Activated naive CD4-positive, alpha-beta T cell (primary cell): ENCODE measurements at regions not wholly inside any gene's neighbourhood (a gene's known extent, or its start where the extent isn't known, plus 50 kb on each side); places are given as distances from the start of the nearest gene placed in this dataset.
"Not testable (repeated sequence)": the region's sequence is repeated elsewhere in the genome, so short reads cannot be mapped to it uniquely, and the experiment has no call there.

Experiments used
- DNase-seq, 4 experiments: peaks; one replicate each; lab custom pipeline; 2025; lab: John Stamatoyannopoulos, UW

GRCh38 chr2:54065411-54065810, 50.0 kb upstream of the ACYP2 start:
- DNase-seq = no peak

DNA sequence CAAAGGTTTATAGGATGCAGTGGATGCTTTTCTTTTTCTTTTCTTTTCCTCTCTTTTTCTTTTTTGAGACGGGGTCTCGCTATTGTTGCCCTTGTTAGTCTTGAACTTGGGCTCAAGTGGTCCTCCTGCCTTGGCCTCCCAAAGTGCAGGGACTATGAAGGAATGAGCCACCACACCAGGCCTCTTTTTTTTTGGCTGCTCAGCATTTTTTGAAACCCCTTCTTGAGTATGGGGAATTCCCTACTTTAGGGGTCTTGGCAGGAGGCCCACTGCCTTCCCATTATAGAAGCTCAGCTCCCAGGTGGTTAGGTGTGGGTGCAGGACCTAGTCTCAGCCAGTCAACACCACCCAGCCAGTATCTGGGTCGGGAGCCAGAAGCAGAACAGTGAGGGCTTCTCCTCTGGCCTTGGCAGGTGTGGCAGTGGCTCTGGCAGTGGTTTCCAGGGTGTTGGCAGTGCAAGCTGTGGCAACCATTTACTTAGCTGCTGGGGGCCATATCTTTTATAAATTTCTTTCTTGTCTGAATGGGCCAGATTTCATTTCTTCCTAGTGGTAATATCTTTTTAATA, 51.4 kb upstream of the ACYP2 start:
- DNase-seq = no peak

DNA sequence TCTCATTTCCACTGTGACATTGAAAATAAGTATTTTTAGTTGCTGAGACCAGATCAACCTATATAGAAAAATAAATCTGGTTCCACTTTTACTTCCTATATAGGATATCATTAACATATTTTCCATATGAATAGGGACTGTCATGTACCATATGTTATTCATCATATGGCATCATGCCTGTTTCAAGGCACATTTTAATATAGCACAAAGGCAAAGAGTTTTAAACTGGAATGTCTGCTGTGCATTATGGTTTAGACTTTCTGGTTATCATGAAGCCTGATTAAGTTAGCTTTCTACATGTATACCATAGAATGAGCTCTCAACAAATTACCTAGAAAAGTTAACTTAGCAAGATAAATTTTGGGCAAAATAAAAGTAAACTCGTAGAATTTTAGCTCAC, 53.0 kb upstream of the ACYP2 start:
- DNase-seq = no peak

GRCh38 chr2:54061272-54061671, 54.1 kb upstream of the ACYP2 start:
- no peak for DNase-seq

GRCh38 chr2:54059986-54060385, 55.4 kb upstream of the ACYP2 start:
- no peak for DNase-seq

GRCh38 chr2:54059504-54059903, 55.9 kb upstream of the ACYP2 start:
- no peak for DNase-seq

GRCh38 chr2:54058449-54058848, 57.0 kb upstream of the ACYP2 start:
- no peak for DNase-seq

GRCh38 chr2:54054774-54055173, 60.6 kb upstream of the ACYP2 start:
- DNase-seq = no peak

DNA sequence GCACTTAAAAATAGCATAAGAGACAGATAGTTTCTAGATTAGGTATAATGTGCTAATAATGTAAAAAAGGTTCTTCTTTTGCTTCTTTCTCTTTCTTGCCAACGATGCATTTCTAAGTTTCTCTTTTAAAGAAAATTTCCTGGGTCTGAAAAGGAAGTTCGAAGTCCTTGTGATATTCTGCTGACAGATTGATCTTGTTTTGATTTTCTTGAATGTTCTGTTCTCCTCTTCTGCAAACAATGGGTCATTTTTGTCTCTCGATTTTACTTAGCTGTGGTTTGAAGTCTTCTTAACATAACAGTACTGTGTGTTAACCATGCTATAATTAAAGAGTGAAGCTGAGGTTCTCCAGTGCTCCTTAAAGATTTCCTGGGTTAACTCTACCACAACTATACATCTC, 61.1 kb upstream of the ACYP2 start:
- DNase-seq = no peak

GRCh38 chr2:54053830-54054229, 61.6 kb upstream of the ACYP2 start:
- no peak for DNase-seq

GRCh38 chr2:54052825-54053718, 62.3 kb upstream of the ACYP2 start:
- no peak for DNase-seq

DNA sequence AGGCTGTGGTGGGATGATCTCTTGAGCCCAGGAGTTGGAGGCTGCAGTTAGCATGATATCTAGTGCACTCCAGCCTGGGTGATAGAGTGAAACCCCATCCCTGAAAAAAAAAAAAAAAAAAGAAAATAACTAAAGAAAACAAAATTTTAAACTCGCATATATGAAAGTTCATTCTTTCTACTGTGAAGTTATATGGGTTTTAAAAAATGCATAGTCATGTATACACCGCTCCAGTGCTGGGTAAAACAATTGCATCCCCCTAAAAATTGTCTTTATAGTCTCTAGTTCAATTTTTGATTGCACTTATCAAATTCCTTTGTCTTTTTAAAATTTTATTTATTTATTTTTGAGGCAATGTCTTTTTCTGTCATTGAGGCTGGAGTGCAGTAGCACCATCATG, 65.0 kb upstream of the ACYP2 start:
- no peak for DNase-seq

- no peak for DNase-seq
Observed at GRCh38 chr2:54049365-54049764, 66.0 kb upstream of the ACYP2 start.

DNA sequence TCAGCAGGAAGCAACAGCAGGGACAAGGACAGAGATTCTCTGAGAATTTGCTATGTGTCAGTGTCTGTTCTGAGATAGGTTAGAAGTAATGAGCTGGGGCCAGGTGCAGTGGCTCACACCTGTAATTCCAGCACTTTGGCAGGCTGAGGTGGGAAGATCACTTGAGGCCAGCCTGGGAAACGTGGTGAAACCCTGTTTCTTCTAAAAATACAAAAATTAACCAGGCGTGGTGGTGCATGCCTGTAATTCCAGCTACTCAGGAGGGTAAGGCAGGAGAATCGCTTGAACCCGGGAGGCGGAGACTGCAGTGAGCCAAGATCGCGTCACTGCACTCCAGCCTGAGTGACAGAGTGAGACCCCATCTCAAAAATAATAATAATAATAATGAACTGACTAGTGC, 66.5 kb upstream of the ACYP2 start:
- DNase-seq = not testable (repeated sequence)

DNA sequence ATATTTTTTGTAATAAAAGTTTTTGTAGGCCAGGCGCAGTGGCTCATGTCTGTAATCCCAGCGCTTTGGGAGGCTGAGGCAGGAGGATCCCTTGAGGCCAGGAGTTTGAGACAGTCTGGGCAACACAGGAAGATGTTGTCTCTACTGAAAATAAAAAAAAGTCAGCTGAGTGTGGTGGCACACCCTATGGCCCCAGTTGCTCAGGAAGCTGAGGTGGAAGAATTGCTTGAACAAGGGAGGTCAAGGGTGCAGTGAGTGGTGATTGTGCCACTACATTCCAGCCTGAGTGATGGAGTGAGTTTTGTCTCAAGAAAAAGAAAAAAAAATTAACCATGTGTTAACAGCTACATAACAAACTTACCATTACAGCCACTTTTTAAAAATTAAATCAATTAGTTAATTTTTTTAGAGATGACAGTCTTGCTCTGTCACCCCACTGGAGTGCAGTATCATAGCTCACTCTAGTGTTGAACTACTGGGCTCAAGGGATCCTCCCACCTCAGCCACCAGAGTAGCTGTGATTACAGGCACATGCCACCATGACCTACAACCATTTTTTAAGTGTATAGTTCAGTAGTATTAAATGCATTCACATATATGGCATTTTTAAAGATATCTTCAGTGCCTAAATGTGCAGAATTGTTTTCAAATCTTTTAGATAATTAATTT, 67.2 kb upstream of the ACYP2 start:
- DNase-seq = no peak

DNA sequence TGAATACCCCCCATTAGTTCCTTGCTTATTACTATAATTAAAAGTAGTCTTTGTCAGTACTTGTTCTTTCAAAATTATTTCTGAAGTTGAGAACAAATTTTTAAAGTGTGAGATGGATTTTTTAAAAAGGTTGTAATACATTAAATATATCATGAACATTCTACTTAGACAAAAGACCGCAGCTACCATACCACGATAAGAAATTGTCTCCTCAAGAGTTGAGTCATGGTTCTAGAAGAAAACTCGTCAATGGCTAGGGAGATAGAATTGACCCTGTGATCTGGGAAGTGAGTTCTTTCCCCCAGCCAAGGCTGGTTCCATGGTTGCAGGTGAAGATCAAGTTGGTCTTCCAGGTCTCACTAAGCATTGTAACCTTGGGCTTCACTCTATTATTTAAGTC, 67.8 kb upstream of the ACYP2 start:
- no peak for DNase-seq

DNA sequence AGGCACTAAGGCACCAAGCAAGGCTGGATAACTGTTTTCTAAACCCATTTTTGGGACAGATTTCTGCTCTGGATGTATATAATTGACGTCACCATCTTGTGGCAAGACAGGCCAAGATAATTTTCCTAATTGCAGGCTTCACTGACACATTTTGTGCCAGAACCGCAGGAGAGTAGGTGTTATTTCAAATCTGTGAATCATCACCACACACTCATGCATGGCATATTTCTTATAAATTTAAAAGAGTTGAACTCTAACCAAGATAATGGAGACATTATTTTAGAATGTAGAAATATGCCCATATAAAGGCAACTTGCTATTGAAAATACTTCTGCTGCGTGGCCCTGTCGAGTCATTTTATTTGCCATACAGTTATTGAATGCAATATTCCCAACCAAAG, 68.3 kb upstream of the ACYP2 start:
- DNase-seq = no peak

DNA sequence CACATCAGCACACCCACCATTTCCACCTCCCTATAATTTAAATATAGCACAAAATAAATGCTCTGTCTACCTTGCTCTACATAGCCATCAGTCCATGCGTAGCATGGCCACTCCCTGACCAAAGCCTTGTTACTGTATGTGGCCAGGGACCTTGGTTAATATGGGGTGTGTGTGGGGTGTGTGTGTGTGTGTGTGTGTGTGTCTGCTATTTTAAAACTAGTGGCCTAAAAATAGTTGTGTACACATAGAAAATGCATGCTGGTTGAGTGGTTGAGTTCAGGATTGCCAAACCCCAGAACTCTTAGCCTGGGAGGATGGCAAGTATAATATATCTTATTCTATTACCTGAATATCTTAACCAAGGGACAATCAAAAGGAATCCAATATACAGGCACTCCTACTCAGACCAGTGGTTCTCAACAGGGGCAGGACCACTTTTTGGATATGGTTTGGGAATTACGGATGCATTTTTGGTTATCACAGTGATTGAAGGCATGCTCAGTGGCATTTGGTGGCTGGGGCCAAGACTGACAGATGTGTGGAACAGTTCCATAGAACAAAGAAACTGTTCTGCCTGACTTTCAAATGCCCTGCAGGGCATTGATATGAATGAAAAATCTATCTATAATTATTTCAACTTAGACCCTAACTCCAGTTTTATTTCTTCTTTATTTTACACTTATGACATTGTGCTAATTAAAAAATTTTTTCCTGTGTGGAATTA, 72.3 kb upstream of the PSME4 start:
- no peak for DNase-seq

GRCh38 chr2:54042341-54042740, 71.5 kb upstream of the PSME4 start:
- DNase-seq = no peak

DNA sequence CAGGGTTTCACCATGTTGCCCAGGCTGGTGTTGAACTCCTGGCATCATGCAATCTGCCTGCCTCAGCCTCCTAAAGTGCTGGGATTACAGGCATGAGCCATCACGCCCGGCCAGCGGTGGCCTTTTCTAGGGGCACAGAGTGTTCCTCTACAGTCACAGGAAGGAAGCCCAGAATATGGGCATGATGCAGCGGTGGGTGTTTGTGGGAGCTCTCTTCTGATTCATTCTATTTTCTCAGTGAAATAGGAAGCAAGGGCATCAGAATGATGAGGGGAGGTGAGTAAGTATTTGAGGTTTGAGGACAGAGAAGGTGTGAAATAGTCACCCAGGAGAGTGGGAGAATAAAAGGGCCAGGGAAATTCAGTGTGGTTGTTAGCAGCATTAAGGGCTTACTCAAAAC, 70.3 kb upstream of the PSME4 start:
- peak in 2 of 4 experiments; percentile 1 to 28 for DNase-seq

DNA sequence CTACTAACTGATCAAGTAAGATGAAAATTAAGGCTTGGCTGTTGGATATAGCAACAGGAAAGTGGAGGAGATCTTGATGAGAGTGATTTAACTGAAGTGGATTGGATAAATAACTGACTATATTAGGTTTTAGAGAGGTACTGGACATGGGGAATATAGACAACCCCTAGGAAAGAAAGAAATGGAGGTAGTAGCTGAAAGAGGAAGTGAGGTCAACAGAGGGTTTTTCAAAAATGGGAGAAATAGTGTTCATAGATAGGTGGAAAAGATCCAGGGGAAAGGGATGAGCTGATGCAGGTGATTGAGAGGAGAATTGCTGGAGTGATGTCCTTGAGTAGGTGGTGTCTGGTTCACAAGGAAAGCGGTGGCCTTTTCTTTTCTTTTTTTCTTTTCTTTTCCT, 69.9 kb upstream of the PSME4 start:
- DNase-seq = no peak

- no peak for DNase-seq
Observed at GRCh38 chr2:54040250-54040649, 69.5 kb upstream of the PSME4 start.

- no peak for DNase-seq
Observed at GRCh38 chr2:54038835-54039234, 68.0 kb upstream of the PSME4 start.
